ENCODE measurements at regions not wholly inside any gene's neighbourhood (a gene's known extent, or its start where the extent isn't known, plus 50 kb on each side); places are given as distances from the start of the nearest gene placed in this dataset.

- no peak for TF ChIP-seq ZNF384 (IDR thresholded peaks at IDR 0.05)
- no peak for TF ChIP-seq TARDBP (IDR thresholded peaks at IDR 0.05)
- no peak for TF ChIP-seq FOXM1 (IDR thresholded peaks at IDR 0.05; ENCODE audit: borderline replicate concordance)
- TF ChIP-seq CTBP1 (IDR thresholded peaks at IDR 0.05; ENCODE audit: borderline replicate concordance) = no peak
- no peak for TF ChIP-seq LEF1 (IDR thresholded peaks at IDR 0.05; ENCODE audit: borderline replicate concordance)
- no peak for TF ChIP-seq HDGF (IDR thresholded peaks at IDR 0.05; ENCODE audit: borderline replicate concordance)
- TF ChIP-seq FOXA1 (IDR thresholded peaks at IDR 0.05) = no peak
- TF ChIP-seq L3MBTL2 (conservative IDR thresholded peaks at IDR 0.05) = no peak
- TF ChIP-seq SP1 (IDR thresholded peaks at IDR 0.05) = no peak
- TF ChIP-seq NFRKB (IDR thresholded peaks at IDR 0.05) = no peak
- TF ChIP-seq, protein P1, sequence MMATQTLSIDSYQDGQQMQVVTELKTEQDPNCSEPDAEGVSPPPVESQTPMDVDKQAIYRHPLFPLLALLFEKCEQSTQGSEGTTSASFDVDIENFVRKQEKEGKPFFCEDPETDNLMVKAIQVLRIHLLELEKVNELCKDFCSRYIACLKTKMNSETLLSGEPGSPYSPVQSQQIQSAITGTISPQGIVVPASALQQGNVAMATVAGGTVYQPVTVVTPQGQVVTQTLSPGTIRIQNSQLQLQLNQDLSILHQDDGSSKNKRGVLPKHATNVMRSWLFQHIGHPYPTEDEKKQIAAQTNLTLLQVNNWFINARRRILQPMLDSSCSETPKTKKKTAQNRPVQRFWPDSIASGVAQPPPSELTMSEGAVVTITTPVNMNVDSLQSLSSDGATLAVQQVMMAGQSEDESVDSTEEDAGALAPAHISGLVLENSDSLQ (IDR thresholded peaks at IDR 0.05) = no peak
- TF ChIP-seq SUZ12 (IDR thresholded peaks at IDR 0.05) = no peak
These were observed 225.5 kb upstream of the ADAMTS5 start for GRCh38 chr21:27192281-27192949.

Measured in HEK293T (cell line).